CD14-positive monocyte (primary cell): ENCODE measurements at regions not wholly inside any gene's neighbourhood (a gene's known extent, or its start where the extent isn't known, plus 50 kb on each side); places are given as distances from the start of the nearest gene placed in this dataset.

Source experiments
- DNase-seq, 3 donors: peaks; one replicate each; pipeline ENCODE4 v3.0.0-alpha.2; 2011 to 2022
- H2AFZ ChIP-seq: 2 replicates; pipeline ENCODE4 v1.6.0; 2012; ENCODE audit warnings: mild to moderate bottlenecking, low read depth, low read length, inconsistent platforms; ENCODE audit not compliant: insufficient read depth, poor library complexity, severe bottlenecking
- H3K27ac ChIP-seq, 2 donors: 1 replicate in 1 of 2; 2 replicates in 1 of 2; pipeline ENCODE4 v1.5.1; 2012 to 2013; ENCODE audit warnings: low read length in 2 of 2, control low read depth in 1 of 2, inconsistent platforms in 1 of 2, low read depth in 1 of 2, mild to moderate bottlenecking in 1 of 2
- H3K27me3 ChIP-seq, 2 donors: one replicate each; pipeline versions ENCODE4 v1.6.0 to v1.6.1; 2011 to 2013; ENCODE audit warnings: low read length in 2 of 2; ENCODE audit not compliant: control insufficient read depth in 2 of 2, insufficient read depth in 2 of 2
- H3K36me3 ChIP-seq, 2 donors: replicated peaks in 1 of 2; 1 replicate in 1 of 2; 2 replicates in 1 of 2; pipeline versions ENCODE4 v1.5.1 to v1.6.1; 2012 to 2013; ENCODE audit warnings: low read length in 2 of 2, control low read depth in 1 of 2, inconsistent platforms in 1 of 2, mild to moderate bottlenecking in 1 of 2; ENCODE audit not compliant: insufficient read depth in 2 of 2, control insufficient read depth in 1 of 2
- H3K4me1 ChIP-seq, 2 donors: 1 replicate in 1 of 2; 2 replicates in 1 of 2; pipeline versions ENCODE4 v1.5.1 to v1.6.1; 2012 to 2013; ENCODE audit warnings: low read length in 2 of 2, control low read depth in 1 of 2, inconsistent platforms in 1 of 2, mild to moderate bottlenecking in 1 of 2, moderate library complexity in 1 of 2; ENCODE audit not compliant: insufficient read depth in 2 of 2, control insufficient read depth in 1 of 2
- H3K4me2 ChIP-seq: replicated peaks from 2 replicates; pipeline ENCODE3; 2012; ENCODE audit warnings: low read length, moderate library complexity, mild to moderate bottlenecking; ENCODE audit not compliant: poor library complexity, severe bottlenecking; ENCODE audit errors: extremely low read depth
- H3K4me3 ChIP-seq, 3 experiments: fragments of 200-600 bp in 1 of 3; sonication (generic) in 1 of 3; replicated peaks in 1 of 3; 1 replicate in 2 of 3; 2 replicates in 1 of 3; pipeline ENCODE4 v1.5.1; 2011 to 2013; ENCODE audit warnings: low read length in 3 of 3, mild to moderate bottlenecking in 3 of 3, control low read depth in 2 of 3, low read depth in 2 of 3, inconsistent platforms in 1 of 3, moderate library complexity in 1 of 3
- H3K79me2 ChIP-seq: 2 replicates; pipeline ENCODE4 v1.6.0; 2012; ENCODE audit warnings: mild to moderate bottlenecking, control low read depth, inconsistent platforms, low read length, moderate library complexity; ENCODE audit not compliant: insufficient read depth
- H3K9ac ChIP-seq: 2 replicates; pipeline ENCODE4 v1.6.0; 2017; ENCODE audit warnings: low read length, mild to moderate bottlenecking; ENCODE audit not compliant: insufficient read depth, poor library complexity, severe bottlenecking
- H3K9me3 ChIP-seq, 2 donors: replicated peaks in 1 of 2; 1 replicate in 1 of 2; 2 replicates in 1 of 2; pipeline versions ENCODE4 v1.5.1 to v1.6.1; 2012 to 2013; ENCODE audit warnings: low read length in 2 of 2, control low read depth in 1 of 2; ENCODE audit not compliant: control insufficient read depth in 1 of 2, insufficient read depth in 1 of 2
- H4K20me1 ChIP-seq: 2 replicates; pipeline ENCODE4 v1.6.0; 2012; ENCODE audit warnings: mild to moderate bottlenecking, low read length, control low read depth, moderate library complexity; ENCODE audit not compliant: insufficient read depth
- H3K27ac Mint-ChIP-seq, 7 donors: one replicate each; pipeline ENCODE4 v1.8.0; 2020; ENCODE audit warnings: mild to moderate bottlenecking in 7 of 7, mixed read lengths in 7 of 7, moderate library complexity in 6 of 7, inconsistent platforms in 2 of 7
- H3K27me3 Mint-ChIP-seq, 3 donors: one replicate each; pipeline ENCODE4 v1.8.0; 2021 to 2022; ENCODE audit warnings: low read depth in 3 of 3, mild to moderate bottlenecking in 3 of 3, mixed read lengths in 3 of 3, moderate library complexity in 3 of 3, inconsistent platforms in 1 of 3
- H3K36me3 Mint-ChIP-seq, 2 donors: one replicate each; pipeline ENCODE4 v1.8.0; 2020; ENCODE audit warnings: mixed read lengths in 2 of 2, inconsistent platforms in 1 of 2, mild to moderate bottlenecking in 1 of 2
- H3K4me1 Mint-ChIP-seq: one replicate; pipeline ENCODE4 v1.8.0; 2020; ENCODE audit warnings: mild to moderate bottlenecking, mixed read lengths
- H3K4me3 Mint-ChIP-seq, 2 donors: one replicate each; pipeline ENCODE4 v1.8.0; 2020; ENCODE audit warnings: mild to moderate bottlenecking in 2 of 2, mixed read lengths in 2 of 2, moderate library complexity in 1 of 2
- H3K9me3 Mint-ChIP-seq, 7 donors: one replicate each; pipeline ENCODE4 v1.8.0; 2020 to 2022; ENCODE audit warnings: mixed read lengths in 7 of 7, mild to moderate bottlenecking in 6 of 7, moderate library complexity in 6 of 7, inconsistent platforms in 2 of 7
- WGBS: methylation state at CpG from one replicate; pipeline ENCODE4 v1.1.5; 2013; ENCODE audit warnings: missing lambda C conversion rate; ENCODE audit not compliant: insufficient coverage; 5-methylcytosine and 5-hydroxymethylcytosine counted together
- intact Hi-C, 2 donors: fragments of 100-400 bp; cut with micrococcal nuclease; formaldehyde crosslinking; loops; one replicate each; pipeline versions ENCODE4 v1.15.0 to v1.15.1; 2023
- TF ChIP-seq, protein P1 (sequence below): fragments of 200-600 bp; IDR thresholded peaks from one replicate; pipeline ENCODE4 v1.8.0; 2022; ENCODE audit warnings: antibody characterized with exemption, mild to moderate bottlenecking

DNA sequence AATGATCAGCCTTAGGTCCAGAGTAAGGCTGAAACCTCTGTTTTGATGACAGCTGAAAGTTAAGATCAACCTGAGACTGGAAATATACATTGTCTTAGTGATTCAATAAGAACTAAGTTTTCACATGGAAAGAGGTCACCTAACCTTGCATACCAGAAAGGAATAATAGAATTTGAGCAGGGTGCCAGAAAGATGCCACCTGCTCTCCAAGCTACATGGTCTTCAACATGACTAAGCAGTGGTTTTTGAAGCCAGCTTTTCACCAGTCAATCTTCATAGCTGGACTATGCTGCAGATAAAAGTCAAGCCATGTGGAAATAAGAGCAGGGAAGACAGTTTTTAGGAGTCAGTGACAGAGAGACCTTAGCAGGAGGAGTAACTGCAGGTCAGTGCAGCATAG lies 589.4 kb upstream of the SYT4 start:
- Histone ChIP-seq H3K27me3 (no peaks in the 10 kb centered on the region), H3K4me1 (no peaks in the 10 kb centered on the region), H3K79me2 (no peaks in the 10 kb centered on the region), H3K36me3 (no peaks in the 10 kb centered on the region), H2AFZ (no peak overlapping the region), H3K4me2 (no peak overlapping the region), H3K4me3 (no peak overlapping the region), H4K20me1 (no peaks in the 10 kb centered on the region), H3K9ac (no peak overlapping the region), H3K27ac (no peak overlapping the region), H3K9me3 (no peaks in the 10 kb centered on the region)
- Mint-ChIP-seq H3K27me3 (no peaks in the 10 kb centered on the region), H3K27ac (no peak overlapping the region), H3K4me3 (no peak overlapping the region), H3K4me1 (no peaks in the 10 kb centered on the region), H3K9me3 (peaks cover 0 to 5% (median 1%) of the 10 kb centered on the region in 7 donors), H3K36me3 (no peaks in the 10 kb centered on the region)
- TF ChIP-seq, protein P1, sequence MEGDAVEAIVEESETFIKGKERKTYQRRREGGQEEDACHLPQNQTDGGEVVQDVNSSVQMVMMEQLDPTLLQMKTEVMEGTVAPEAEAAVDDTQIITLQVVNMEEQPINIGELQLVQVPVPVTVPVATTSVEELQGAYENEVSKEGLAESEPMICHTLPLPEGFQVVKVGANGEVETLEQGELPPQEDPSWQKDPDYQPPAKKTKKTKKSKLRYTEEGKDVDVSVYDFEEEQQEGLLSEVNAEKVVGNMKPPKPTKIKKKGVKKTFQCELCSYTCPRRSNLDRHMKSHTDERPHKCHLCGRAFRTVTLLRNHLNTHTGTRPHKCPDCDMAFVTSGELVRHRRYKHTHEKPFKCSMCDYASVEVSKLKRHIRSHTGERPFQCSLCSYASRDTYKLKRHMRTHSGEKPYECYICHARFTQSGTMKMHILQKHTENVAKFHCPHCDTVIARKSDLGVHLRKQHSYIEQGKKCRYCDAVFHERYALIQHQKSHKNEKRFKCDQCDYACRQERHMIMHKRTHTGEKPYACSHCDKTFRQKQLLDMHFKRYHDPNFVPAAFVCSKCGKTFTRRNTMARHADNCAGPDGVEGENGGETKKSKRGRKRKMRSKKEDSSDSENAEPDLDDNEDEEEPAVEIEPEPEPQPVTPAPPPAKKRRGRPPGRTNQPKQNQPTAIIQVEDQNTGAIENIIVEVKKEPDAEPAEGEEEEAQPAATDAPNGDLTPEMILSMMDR = no peak
- intact Hi-C loops = no loop called here
- DNase-seq = no peak

DNA sequence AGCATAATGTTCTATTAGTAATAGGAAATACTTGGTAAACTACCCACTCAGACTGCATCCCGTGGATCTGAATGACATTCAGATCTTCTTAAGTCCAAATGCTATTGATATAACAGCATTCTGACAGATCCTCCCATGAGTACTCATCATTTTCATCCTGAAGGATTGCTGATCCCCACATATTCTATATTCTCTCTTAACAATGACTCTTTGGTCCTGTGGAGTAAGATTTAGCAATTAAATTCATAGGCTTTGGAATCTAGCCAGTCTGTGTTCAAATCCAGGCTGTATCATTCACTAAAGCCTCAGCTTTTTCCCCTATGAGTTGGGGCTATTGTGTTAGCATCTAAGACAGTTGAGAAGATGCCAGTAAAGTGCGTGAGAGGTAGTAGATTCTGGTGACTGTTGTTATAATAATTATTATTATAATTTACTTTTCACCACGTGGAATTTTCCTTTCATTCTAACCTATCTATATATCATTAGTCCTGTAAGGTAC lies 591.3 kb upstream of the SYT4 start:
- Mint-ChIP-seq H3K27me3 (no peaks in the 10 kb centered on the region), H3K4me1 (no peaks in the 10 kb centered on the region), H3K27ac (no peak overlapping the region), H3K9me3 (peaks cover 0 to 5% (median 1%) of the 10 kb centered on the region in 7 donors), H3K4me3 (no peak overlapping the region), H3K36me3 (no peaks in the 10 kb centered on the region)
- H3K4me3 ChIP-seq = no peak overlapping the region
- DNase-seq = no peak
- no peak overlapping the region for H3K9ac ChIP-seq
- TF ChIP-seq, protein P1 = no peak
- H3K4me1 ChIP-seq = no peaks in the 10 kb centered on the region
- no peaks in the 10 kb centered on the region for H3K27me3 ChIP-seq
- H4K20me1 ChIP-seq = no peaks in the 10 kb centered on the region
- H3K4me2 ChIP-seq = no peak overlapping the region
- no peak overlapping the region for H3K27ac ChIP-seq
- H3K79me2 ChIP-seq = no peaks in the 10 kb centered on the region
- intact Hi-C loops = no loop called here
- H3K9me3 ChIP-seq = no peaks in the 10 kb centered on the region
- no peak overlapping the region for H2AFZ ChIP-seq
- WGBS = 71% methylated on average over 1 of the region's 3 CpGs
- no peaks in the 10 kb centered on the region for H3K36me3 ChIP-seq
